ENCODE measurements at regions not wholly inside any gene's neighbourhood (a gene's known extent, or its start where the extent isn't known, plus 50 kb on each side); places are given as distances from the start of the nearest gene placed in this dataset.

DNA sequence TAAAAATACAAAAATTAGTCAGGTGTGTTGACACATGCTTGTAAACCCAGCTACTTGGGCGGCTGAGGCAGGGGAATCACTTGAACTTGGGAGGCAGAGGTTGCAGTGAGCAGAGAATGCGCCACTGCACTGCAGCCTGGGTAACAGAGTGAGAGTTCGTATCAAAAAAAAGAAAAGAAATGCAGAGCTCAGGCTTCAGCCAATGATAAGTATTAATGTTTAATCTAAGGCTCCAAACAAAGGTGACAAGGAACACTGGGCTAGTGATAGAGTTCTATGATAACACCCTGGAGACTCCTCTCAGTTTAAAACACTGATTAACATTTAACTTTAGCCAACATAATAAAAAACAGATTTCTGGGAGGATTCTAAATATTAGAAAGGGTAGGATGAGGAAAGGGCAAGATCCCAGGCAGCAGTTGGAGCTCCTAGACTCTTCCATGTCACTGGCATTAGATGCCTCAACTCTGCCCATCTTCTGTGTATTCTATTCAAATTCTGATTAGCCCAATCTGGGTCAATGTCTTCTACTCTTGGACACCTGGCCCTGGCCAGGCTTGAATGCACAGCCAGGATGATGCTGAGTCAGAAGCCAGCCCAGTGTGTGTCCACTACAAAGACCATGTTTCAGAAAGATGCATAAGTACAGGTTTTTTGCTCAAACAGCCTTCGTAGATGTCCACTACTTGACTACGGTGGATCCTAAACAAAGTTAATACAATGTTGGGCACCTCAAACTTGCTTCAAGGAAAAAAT is 91.0 kb upstream of the FAM169A start:
- intact Hi-C loops (cut with DNase I): no loop called here
- ATAC-seq (ENCODE audit: poor library complexity) (no peak), DNase-seq (no peak)

DNA sequence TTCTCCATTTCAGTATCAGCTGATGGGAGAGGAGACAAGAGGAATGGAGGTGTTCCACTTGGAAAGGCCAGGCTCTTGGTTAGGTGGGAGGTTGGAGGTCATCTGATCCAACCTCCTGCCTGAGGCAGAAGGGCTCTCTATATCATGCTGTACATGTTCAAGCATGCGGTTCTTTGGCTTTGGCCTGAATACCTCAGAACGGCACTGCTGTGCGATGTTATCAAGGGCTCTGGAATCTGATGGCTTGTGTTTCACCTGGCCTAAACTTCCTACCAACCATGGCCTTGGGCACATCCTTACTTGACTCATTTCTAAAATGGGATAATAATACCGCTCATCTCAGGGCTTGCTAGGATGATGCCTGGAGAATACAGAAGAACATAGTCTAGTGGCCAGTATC is 90.1 kb upstream of the FAM169A start:
- DNase-seq: no peak
- intact Hi-C loops (cut with DNase I): no loop called here

DNA sequence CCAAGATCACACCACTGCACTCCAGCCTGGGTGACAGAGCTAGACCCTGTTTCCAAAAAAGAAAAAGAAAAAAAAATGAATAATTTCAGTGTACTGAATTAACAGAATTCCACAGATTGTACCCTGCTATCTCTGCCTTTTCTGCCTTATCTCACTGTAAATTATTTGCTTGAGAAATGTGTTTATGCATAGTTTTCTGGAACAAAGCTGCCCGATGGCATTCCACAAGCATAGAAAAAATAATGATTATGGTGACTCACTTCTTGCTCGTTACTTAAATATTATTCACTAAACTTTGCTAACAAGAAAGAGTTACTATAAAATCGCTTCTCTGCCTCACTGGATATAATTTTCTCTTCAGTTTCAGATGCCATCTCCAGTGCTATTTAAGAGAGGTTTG is 88.7 kb upstream of the FAM169A start:
- no peak for ATAC-seq (ENCODE audit: poor library complexity)
- intact Hi-C loops (cut with DNase I): no loop called here
- DNase-seq: no peak

More for the DNA sequence above, 90.1 kb upstream of the FAM169A start:
- ATAC-seq (ENCODE audit: poor library complexity): no peak

DNA sequence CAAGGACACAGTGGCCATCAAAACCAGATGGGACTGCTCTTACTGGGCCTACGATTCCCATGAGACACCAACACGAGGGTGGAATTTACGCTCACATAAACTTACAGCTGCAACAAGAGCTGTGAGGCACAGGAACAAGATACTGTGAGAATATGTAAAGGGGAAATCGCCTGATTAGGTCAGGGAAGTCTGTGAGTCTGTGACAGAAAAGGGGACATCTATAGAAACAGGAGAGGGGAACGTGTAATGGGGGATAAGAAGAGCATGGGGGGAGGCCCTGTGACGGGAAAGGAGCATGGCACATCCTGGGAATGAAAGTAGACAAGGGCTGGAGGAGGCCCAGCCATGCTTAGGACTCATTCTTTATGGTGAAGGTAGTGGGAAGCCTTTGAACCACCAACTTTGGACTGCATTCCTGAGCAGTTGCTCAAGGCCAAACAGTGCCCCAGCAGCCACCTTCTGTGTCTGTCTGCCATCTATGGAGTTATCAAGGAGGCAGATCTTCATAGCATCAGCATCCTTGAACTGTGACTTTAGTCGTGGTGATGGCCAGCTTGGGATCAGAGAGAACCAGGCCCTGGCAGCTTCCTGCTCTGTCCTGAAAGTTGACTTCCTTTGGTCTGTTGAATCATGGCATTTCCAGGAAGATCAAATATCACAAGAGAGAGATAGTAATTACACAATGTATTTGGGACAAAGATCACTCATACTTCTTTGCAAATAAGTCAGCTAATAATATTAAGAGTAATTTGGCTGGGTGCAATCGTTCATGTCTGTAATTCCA is 87.9 kb upstream of the FAM169A start:
- intact Hi-C loops (cut with DNase I): no loop called here
- ATAC-seq (ENCODE audit: poor library complexity): no peak
- DNase-seq: no peak

DNA sequence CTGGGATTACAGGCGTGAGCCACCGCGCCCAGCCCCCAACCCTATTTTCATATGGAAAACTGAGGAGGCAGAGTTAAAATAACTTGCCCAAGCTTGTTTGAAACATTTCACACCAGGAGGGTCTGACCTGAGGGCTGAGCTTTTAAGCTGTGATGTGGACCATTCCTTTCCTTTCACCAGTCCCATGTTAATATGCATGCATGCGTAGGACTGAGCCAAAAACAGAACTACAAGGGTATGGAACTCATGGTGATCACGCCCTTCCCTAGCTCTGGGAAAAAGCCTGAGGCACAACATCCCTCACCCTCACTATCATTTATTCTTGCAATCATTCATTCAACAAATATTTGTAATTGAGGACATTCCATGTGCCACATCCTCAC is 87.4 kb upstream of the FAM169A start:
- intact Hi-C loops (cut with DNase I): no loop called here
- DNase-seq (no peak), ATAC-seq (ENCODE audit: poor library complexity) (no peak)

DNA sequence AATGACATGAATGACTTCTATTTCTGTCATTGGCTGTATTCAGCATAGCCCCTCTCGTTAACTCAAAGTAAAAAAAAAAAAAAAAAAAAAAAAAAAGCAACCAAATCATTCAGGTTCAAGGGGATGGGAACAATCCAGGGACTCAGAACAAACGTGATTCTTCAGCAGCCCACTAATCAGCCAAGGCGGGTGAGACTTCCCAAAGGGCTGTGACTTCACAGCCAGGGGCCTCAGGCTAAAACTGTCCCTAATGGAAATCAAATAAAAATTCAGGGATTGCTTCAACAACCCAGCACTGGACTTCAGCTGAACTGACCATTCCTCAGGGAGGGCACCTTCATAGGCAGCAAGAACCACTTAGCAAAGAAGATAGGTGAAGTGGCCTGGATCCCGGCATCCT is 86.2 kb upstream of the FAM169A start:
- DNase-seq: no peak
- no peak for ATAC-seq (ENCODE audit: poor library complexity)
- intact Hi-C loops (cut with DNase I): no loop called here

DNA sequence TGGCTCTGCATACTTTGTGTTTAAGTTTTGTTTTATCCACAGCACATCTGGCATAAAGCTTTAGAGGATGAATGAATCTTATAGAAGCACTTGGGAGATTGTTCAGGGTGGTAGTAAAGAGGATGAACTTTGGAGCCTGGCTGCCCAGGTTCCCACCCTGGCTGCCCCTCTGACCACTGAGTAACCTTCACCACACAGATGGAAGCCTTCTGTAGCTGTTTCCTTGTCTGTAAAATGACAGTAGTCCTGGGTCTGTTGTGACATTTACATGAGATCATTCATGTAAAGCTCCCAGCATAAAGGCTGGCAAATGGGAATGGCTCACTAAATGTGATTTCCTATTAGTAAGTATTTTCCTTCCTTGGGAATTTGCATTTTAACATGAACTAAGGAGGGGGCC is 85.7 kb upstream of the FAM169A start:
- DNase-seq: no peak
- no peak for ATAC-seq (ENCODE audit: poor library complexity)
- intact Hi-C loops (cut with DNase I): no loop called here

DNA sequence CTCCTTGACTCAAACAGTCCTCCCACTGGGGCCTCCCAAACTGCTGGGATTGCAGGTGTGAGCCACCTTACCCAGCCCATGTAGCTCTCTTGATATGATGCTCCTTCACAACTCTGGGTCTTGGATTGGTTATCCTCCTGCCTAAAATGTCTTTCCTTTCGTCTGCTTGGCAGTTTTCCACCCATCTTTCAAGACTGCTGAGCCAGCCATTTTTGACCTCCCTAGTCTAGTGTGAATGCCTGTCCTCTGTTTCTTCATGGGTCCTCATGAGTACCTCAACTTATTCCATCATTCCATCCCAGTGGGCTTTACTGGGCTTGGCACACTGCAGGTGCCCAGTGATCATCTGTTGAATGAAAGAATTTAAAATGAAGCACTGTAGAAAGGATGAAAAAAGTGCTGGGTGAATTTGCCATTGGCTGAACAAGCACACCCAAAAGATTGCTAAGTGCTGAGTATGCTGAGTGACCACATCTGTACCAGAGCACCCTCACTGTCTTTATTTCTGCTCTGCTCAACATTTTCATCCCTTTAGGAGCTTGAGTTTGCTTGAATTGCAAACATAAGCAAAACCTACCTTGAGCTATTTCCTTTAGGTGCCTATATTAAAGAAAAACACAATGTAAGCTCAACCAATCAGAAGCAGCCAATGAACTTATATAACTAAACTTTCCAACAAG is 84.8 kb upstream of the FAM169A start:
- no peak for DNase-seq
- no peak for ATAC-seq (ENCODE audit: poor library complexity)
- intact Hi-C loops (cut with DNase I): no loop called here

DNA sequence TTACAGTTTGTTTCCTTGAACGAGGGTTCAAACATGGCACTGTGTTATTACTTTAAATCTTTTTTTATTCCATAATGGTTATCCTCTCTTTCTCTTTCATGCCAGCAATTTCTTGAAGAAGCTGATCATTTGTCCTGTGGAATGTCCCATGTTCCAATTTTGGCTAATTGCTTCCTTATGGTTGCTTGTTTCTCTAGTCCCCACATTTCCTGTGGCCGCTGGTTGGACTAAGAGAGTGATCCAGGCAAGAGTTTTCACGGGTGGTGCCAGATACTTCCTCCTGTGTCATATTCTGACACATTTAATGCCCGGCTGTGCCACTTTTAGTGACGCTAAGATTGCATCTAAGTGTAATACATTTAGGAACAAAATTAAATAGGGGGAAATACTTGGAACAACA is 83.8 kb upstream of the FAM169A start:
- DNase-seq: no peak
- no peak for ATAC-seq (ENCODE audit: poor library complexity)
- intact Hi-C loops (cut with DNase I): no loop called here

DNA sequence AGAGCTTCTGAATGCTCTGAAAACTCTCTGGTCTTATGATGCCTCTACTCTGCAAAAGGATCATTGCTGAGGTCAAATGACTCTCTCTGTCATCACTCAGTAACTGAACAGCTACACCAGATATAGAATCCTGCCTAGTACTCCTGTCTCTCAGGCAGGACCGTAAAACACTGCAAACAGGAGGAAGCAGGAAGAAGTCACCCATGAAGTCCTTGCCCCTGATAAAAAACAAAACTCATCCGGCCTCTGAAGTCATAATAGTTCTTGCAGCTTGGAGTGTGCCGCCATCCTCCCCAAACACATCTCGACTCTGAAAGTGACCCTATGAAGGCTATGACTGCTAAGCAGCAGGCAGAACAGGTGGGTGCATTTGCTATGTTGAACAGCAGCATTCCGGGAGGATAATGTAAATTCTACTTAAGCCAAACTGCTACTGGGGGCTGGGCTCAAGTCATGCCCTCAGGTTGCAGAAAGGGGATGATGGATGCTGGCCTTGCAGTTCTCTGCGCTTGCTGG is 81.9 kb upstream of the FAM169A start:
- intact Hi-C loops (cut with DNase I): no loop called here
- ATAC-seq (ENCODE audit: poor library complexity): no peak
- no peak for DNase-seq

DNA sequence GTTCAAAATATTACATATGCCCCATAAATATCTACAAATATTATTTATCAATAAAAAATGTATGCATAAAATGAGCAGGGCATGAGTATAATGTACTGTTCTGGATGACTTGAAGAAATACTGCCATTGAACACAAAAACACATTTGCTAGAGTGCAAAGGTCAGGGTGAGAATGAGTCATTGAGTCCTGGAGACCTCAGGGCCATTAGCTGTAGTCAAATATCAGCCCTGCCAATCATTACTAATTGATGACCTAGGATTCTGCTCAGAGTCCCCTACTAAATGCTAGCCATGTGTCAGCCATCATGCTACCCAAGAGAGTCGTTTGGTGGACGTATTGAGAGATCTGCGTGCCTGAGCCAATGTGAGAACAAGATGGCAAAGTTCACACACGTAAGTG is 80.3 kb upstream of the FAM169A start:
- intact Hi-C loops (cut with DNase I): no loop called here
- ATAC-seq (ENCODE audit: poor library complexity): no peak
- DNase-seq: no peak

DNA sequence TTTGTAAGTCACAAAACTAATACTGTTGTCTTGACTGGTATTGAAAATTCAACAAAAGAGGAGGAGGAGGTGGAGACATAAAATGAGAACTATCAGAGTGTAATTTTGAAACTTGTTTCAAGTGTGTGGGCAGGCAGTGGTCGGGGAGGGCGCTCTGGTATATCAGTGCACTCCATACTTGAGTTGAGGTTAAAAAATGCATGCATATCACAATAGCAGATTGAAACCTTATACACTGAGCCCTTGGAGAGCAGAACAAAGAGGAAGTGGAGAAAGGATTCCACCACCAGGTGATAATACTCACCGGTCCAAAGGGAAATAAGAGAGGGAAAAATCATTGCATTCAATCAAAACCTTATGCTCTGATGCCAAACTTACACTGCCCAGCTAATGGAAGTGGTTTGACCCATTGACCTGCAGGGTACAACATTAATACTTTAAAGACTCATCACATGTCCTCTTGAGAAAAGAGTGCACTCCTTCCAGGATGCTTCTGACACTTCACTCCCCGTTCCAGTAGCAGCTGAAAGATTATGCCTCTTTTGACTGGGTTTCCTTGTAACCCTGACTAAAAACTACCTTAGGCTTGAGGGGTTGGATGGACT is 79.5 kb upstream of the FAM169A start:
- ATAC-seq (ENCODE audit: poor library complexity): no peak
- intact Hi-C loops (cut with DNase I): no loop called here
- DNase-seq: no peak

DNA sequence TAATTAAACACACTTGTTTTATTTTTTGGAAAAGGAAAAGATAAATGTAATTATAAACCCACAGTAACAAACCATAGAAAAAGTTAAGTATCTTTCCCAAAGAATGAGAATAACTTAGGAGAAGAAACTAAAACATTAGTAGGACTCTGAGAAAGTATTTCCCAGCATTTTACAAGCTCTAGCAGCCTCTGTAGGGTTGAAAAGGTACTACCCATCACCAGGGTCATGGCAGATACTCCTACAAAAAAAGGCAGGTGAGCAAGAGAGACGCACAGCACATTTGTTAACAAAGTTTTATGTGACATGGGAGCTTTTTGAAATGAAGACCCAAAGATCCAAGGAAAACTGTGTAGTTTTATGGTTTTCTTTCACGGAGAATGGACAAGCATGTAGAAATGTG is 77.7 kb upstream of the FAM169A start:
- intact Hi-C loops (cut with DNase I): no loop called here
- ATAC-seq (ENCODE audit: poor library complexity) (no peak), DNase-seq (no peak)

DNA sequence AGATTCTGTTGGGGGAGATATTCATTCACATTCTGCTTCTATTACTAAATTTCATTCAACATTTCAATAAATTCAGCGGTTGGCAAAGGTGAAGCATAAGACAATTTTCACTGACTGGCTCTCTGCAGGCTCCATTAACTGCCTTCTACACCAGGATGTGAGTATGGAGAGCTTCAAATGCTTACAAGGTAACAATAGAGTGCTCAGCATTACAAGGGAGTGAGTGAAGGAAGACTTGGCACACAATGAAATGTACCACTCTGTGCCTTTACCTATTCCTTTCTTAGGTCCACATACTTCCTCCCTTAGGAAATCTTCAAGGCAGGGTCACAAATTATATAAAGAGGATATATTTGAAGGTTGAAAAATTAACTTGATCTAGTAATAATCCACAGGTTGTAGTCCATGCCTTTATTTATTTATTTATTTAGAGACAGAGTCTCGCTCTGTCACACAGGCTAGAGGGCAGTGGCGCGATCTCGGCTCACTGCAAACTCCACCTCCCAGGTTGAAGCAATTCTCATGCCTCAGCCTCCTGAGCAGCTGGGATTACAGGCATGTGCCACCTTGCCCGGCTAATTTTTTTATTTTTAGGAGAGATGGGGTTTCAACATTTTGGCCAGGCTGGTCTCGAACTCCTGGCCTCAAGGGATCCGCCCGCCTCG is 76.6 kb upstream of the FAM169A start:
- ATAC-seq (ENCODE audit: poor library complexity): no peak
- DNase-seq: no peak
- intact Hi-C loops (cut with DNase I): no loop called here

DNA sequence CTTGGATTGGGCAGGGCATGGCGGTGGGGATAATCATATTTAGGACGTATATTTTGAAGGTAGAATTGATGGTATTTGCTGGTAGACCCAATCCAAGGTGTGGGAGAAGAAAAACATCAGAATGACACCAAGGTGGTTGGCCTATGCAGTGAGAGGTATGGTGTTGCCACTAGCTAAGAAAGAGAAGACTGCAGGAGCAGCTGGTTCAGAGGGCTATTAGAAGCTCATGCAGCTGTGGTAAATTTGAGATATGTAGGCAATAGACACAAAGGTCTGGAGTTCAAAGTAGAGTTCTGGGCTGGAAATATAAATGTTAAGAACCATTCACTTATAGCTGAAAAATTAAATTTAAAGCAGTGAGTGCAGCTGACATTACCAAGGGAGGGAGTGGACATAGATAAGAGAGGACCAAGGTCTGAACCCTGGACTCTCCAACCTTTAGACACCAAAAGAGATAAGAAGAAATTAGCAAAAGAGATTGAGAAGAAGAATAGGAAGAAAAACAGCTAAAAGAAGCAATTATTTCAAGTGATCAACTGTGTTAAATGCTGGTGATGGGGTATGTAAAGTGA is 74.7 kb upstream of the FAM169A start:
- DNase-seq: no peak
- intact Hi-C loops (cut with DNase I): no loop called here
- no peak for ATAC-seq (ENCODE audit: poor library complexity)

DNA sequence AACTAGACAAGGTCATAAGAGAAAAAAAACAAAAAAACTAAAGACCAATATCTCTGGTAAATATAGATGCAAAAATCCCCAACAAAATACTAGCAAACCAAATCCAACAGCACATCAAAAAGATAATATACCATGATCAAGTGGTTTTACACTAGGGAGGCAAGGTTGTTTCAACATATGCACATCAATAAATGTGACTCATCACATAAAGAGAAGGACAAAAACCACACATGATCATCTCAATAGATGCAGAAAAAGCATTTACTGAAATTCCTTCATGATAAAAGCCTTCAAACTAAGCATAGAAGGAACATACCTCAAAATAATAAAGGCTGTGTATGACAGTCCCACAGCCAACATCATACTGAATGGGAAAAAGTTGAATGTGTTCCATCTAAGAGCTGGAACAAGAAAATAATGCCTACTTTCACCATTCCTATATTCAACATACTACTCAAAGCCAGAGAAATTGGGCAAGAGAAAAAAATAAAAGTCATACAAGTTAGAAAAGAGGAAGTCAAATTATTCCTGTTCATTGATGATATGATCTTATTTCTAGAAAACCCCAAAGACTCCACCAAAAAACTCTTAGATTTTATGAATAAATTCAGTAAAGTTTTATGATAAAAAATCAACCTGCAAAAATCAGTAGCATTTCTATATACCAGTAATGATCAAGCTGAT is 72.2 kb upstream of the FAM169A start:
- intact Hi-C loops (cut with DNase I): no loop called here
- ATAC-seq (ENCODE audit: poor library complexity) (no peak), DNase-seq (no peak)

DNA sequence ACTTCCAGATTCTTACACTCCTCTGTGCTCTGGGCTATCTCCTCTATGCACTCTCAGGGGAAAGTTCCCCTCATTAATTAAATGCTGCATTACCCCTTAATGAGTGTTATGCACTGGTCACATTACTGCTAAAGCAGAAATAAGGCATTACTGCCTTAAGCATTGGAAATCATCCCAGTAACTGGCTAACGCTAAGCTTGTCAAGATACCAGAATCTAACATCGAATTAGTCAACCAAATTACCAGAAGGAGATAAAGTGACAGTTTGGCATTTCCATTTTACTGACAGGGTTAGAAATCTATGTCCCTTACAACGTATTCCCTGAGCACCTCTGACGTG is 69.5 kb upstream of the FAM169A start:
- ATAC-seq (ENCODE audit: poor library complexity) (no peak), DNase-seq (no peak)
- intact Hi-C loops (cut with DNase I): no loop called here

Measured in Right ventricle myocardium superior (tissue), 1 donor.